ENCODE measurements at regions not wholly inside any gene's neighbourhood (a gene's known extent, or its start where the extent isn't known, plus 50 kb on each side); places are given as distances from the start of the nearest gene placed in this dataset.

- TF ChIP-seq, protein P1, sequence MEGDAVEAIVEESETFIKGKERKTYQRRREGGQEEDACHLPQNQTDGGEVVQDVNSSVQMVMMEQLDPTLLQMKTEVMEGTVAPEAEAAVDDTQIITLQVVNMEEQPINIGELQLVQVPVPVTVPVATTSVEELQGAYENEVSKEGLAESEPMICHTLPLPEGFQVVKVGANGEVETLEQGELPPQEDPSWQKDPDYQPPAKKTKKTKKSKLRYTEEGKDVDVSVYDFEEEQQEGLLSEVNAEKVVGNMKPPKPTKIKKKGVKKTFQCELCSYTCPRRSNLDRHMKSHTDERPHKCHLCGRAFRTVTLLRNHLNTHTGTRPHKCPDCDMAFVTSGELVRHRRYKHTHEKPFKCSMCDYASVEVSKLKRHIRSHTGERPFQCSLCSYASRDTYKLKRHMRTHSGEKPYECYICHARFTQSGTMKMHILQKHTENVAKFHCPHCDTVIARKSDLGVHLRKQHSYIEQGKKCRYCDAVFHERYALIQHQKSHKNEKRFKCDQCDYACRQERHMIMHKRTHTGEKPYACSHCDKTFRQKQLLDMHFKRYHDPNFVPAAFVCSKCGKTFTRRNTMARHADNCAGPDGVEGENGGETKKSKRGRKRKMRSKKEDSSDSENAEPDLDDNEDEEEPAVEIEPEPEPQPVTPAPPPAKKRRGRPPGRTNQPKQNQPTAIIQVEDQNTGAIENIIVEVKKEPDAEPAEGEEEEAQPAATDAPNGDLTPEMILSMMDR (IDR thresholded peaks at IDR 0.05): no peak
- no peak for TF ChIP-seq EP300 (IDR thresholded peaks at IDR 0.05)
- no peak for TF ChIP-seq POLR2A (IDR thresholded peaks at IDR 0.05)
- TF ChIP-seq POLR2AphosphoS5 (IDR thresholded peaks at IDR 0.05): no peak
Measured at GRCh38 chr1:4563586-4563985, 90.8 kb upstream of the AJAP1 start.
